IPS-15b (cell line): ENCODE measurements at regions not wholly inside any gene's neighbourhood (a gene's known extent, or its start where the extent isn't known, plus 50 kb on each side); places are given as distances from the start of the nearest gene placed in this dataset.

Experiments used
- H3K27me3 ChIP-seq: one replicate; pipeline ENCODE4 v1.6.1; 2013; ENCODE audit warnings: low read length; ENCODE audit not compliant: control insufficient read depth, insufficient read depth
- H3K36me3 ChIP-seq: one replicate; pipeline ENCODE4 v1.6.1; 2013; ENCODE audit warnings: low read length; ENCODE audit not compliant: control insufficient read depth, insufficient read depth
- H3K4me1 ChIP-seq: one replicate; pipeline ENCODE4 v1.6.1; 2013; ENCODE audit warnings: mild to moderate bottlenecking, low read length; ENCODE audit not compliant: control insufficient read depth, insufficient read depth
- H3K4me3 ChIP-seq: one replicate; pipeline ENCODE4 v1.5.1; 2013; ENCODE audit warnings: low read depth, low read length
- H3K9ac ChIP-seq: one replicate; pipeline ENCODE4 v1.6.1; 2013; ENCODE audit warnings: low read depth, mild to moderate bottlenecking, low read length
- H3K9me3 ChIP-seq: one replicate; pipeline ENCODE4 v1.6.1; 2013; ENCODE audit warnings: mild to moderate bottlenecking, low read length; ENCODE audit not compliant: control insufficient read depth, insufficient read depth

DNA sequence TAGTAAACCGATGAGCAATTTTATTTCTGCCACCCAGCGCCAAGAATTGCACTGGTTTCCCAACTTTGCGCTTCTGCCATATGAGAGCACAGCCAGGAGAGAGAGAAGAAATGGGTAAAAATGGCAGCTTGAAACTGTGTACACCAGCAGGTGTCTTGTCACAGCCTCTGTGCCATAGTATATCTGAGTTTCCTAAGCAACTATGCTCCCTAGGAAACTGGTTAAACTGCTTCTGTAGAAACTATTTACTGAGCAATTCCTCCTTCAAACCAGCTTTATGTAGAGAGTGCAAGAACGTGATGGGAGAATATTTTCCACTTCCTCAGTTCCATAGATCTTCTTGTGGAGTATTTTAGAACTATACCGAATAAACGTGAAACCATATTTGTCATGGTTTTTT is 1361.3 kb downstream of the PCDH9 start:
- no peaks in the 10 kb centered on the region for H3K36me3 ChIP-seq
- no peak overlapping the region for H3K4me3 ChIP-seq
- H3K27me3 ChIP-seq, result no peaks in the 10 kb centered on the region
- no peaks in the 10 kb centered on the region for H3K4me1 ChIP-seq
- no peak overlapping the region for H3K9ac ChIP-seq
- H3K9me3 ChIP-seq, result no peaks in the 10 kb centered on the region

DNA sequence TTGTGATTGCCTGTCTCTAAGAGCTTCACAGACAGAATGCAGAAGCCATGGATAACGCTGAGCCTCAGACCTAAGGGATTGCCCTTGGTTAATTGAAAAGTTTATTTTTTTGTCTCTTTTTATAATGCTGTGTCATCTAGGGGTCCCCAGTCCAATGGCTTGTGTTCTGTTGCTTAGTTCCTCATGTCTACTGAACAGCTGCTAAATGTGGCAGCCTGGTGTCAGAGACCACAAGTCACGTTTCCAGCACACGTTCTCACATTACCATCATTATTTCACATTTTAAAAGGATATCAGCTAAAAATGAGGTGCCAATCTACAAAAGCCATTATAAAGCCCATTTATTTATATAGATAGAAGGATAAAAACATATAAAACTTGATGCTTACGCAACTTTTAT is 1362.0 kb downstream of the PCDH9 start:
- no peaks in the 10 kb centered on the region for H3K27me3 ChIP-seq
- no peak overlapping the region for H3K9ac ChIP-seq
- H3K4me3 ChIP-seq, result no peak overlapping the region
- no peaks in the 10 kb centered on the region for H3K9me3 ChIP-seq
- no peaks in the 10 kb centered on the region for H3K36me3 ChIP-seq
- H3K4me1 ChIP-seq, result no peaks in the 10 kb centered on the region

DNA sequence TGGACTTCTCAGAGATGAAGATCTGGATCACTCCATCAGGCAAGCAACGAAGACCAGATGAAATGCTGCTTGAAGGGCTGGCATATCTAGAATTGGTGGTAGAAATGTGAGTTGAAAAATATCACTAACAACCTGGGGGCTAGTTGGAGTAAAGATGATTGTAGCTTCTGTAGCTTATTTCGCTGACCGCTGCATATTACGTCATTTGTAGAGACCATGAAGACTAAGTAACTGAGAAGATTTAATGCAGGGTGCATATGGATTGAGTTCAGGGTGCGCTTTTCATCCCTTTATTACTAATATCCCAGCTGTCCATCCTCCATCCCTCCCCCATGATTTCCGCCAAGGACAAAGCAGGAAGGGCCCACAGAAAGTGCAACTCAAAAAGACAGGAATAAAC is 1364.0 kb downstream of the PCDH9 start:
- no peaks in the 10 kb centered on the region for H3K4me1 ChIP-seq
- H3K36me3 ChIP-seq, result no peaks in the 10 kb centered on the region
- no peak overlapping the region for H3K4me3 ChIP-seq
- H3K27me3 ChIP-seq, result no peaks in the 10 kb centered on the region
- H3K9ac ChIP-seq, result no peak overlapping the region
- H3K9me3 ChIP-seq, result no peaks in the 10 kb centered on the region

DNA sequence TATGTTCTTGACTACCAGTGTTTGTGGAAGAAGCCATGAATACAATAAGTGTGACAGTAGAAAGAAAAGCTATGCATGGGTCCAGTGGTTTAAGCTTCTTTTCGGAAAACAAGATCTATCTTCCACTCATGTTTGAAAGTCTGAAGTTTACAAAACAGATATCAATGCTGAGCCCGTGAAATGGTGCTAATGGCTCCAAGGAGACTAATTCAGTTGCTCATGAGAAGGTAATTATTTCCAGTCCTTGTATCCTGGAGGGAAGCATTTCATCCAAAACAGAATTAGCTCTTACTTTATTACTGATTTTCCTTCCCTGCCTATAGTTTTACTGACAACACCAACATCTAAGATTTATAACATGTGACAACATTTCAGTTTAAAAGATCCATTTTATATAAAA is 1364.9 kb downstream of the PCDH9 start:
- no peaks in the 10 kb centered on the region for H3K27me3 ChIP-seq
- no peak overlapping the region for H3K9ac ChIP-seq
- no peak overlapping the region for H3K4me3 ChIP-seq
- H3K4me1 ChIP-seq, result no peaks in the 10 kb centered on the region
- H3K36me3 ChIP-seq, result no peaks in the 10 kb centered on the region
- no peaks in the 10 kb centered on the region for H3K9me3 ChIP-seq

DNA sequence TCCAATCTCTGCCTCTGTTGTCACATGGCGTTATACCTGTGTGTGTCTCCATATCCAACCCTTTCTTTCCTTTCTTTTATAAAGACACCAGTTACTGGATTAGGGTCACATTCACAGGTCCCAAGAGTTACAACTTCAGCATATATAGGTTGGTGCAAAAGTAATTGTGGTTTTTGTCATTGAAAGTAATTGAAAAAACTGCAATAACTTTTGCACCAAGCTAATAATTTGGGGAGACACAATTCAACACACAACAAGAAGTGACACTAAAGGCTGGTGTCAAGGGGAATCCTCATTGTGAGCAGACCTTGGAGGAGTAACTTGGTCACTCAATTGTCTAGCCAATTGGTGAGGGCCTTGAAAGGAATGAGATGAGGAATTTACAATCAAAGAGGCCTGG is 1366.1 kb downstream of the PCDH9 start:
- no peaks in the 10 kb centered on the region for H3K27me3 ChIP-seq
- H3K4me3 ChIP-seq, result no peak overlapping the region
- H3K9ac ChIP-seq, result no peak overlapping the region
- no peaks in the 10 kb centered on the region for H3K9me3 ChIP-seq
- H3K36me3 ChIP-seq, result no peaks in the 10 kb centered on the region
- H3K4me1 ChIP-seq, result no peaks in the 10 kb centered on the region

DNA sequence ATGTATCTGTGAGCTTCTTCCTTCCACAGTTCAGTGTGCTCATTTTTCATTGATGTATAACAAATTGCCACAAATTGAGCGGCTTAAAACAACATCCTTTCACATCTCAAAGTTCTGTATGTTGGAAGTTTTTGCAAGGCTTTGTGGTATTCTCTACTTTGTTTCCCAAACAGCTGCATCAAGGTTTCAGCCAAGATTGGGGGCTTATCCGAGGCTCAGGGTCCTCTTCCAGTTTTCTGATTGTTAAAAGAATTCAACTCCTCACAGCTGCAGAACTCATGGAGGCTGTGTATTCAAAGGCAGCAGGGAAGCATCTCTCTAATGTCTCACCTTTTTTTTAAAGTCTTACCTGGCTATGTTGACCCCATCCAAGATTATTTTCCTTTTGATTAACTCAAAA is 1369.8 kb downstream of the PCDH9 start:
- no peaks in the 10 kb centered on the region for H3K9me3 ChIP-seq

DNA sequence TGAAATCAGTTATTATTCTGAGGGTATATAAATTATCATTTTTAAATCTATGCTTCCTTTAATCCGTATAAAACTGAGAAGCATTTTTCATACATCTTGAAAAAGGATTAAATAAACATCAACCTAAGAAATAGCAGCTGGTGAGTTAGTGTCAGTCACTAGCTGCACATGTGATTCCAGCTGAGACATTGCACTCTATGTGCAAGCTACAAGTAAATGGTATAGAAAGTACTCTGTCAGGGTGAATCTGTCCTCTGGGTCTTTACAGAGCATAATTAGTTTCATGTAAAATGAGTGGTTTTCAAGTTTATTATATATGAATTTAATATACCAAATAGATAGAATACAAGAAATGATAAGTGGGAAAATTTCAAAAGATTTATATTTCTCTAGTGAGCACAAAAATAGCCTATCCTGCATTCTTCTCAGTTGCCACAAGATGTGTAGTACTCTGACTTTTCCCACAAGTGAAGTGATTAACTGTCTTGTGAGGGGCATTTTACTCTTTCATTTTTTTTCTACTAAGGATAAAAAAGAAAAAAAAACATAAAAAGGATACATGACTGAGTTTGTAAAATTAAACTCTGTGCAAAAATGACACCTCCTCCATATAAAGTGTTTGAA is 1372.1 kb downstream of the PCDH9 start:
- Histone ChIP-seq H3K9ac (no peak overlapping the region), H3K36me3 (no peaks in the 10 kb centered on the region), H3K9me3 (no peaks in the 10 kb centered on the region), H3K27me3 (no peaks in the 10 kb centered on the region), H3K4me3 (no peak overlapping the region), H3K4me1 (no peaks in the 10 kb centered on the region)

More for the DNA sequence above, 1369.8 kb downstream of the PCDH9 start:
- H3K4me1 ChIP-seq, result no peaks in the 10 kb centered on the region
- H3K27me3 ChIP-seq, result no peaks in the 10 kb centered on the region
- no peak overlapping the region for H3K4me3 ChIP-seq
- no peaks in the 10 kb centered on the region for H3K36me3 ChIP-seq
- H3K9ac ChIP-seq, result no peak overlapping the region

DNA sequence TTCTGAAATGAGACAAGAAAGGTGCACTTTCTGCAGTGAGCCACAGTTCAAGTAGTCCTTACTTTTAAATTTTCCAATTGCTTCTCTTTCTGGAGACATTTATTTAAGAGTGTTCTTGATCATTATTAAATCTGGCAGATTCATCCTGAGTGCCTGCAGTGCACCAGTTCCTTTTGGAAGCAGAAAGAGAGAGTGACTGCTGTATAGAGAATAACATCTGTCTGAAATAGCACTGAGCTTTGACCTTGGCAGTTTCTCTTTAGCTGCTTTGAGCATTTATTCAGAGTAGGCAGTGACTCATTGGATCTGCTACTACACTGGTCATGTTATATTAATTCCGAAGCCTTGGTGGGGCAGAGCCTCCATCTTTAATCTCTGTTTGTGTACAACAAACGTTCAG is 1373.7 kb downstream of the PCDH9 start:
- no peaks in the 10 kb centered on the region for H3K36me3 ChIP-seq
- no peak overlapping the region for H3K4me3 ChIP-seq
- H3K4me1 ChIP-seq, result no peaks in the 10 kb centered on the region
- H3K9ac ChIP-seq, result no peak overlapping the region
- no peaks in the 10 kb centered on the region for H3K27me3 ChIP-seq
- no peaks in the 10 kb centered on the region for H3K9me3 ChIP-seq

DNA sequence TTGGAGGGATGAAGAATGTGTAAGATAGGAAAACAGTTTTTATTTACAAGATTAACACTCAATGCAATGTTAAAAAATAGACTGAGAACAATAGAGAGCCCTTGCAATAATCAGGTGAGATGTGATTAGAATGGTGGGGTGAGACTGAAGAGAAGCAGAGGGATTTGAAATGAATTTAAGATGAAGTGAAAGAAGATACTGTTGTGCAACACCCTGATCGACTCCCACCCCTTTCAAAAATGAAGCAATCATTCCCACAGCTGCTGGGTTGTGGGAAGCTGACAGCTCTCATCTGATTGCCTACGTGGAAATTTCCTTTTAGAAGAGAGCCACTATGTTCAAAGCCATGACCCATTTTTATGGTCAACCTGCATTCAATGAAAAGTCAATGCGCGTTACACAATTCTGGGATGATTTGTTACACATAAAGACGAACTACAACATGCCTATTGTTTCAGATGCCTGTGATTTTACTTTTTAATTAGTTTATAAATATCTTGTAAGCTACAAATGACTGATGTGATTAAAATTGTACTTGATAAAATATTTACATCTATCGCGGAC is 1374.8 kb downstream of the PCDH9 start:
- Histone ChIP-seq H3K27me3 (no peaks in the 10 kb centered on the region), H3K4me1 (no peaks in the 10 kb centered on the region), H3K9me3 (no peaks in the 10 kb centered on the region), H3K4me3 (no peak overlapping the region), H3K36me3 (no peaks in the 10 kb centered on the region), H3K9ac (no peak overlapping the region)

DNA sequence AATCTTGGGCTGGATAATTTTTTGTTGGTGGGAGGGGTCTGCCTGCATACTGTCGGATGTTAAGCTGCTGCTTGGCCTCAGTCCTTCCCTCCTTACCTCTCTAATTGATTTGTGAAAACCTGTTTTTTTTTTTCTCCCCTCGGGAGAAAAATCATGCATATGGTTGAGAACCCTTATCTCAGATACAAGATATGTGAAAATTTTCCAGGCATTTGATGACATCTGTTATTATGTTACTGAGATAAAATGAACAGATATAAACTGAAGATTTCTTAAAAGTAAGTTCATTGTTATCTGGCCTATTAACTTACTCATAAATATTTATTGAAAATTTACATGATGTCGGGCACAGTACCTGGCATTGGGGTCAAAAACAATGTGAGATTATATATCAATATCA is 1375.7 kb downstream of the PCDH9 start:
- Histone ChIP-seq H3K4me1 (no peaks in the 10 kb centered on the region), H3K9me3 (no peaks in the 10 kb centered on the region), H3K9ac (no peak overlapping the region), H3K27me3 (no peaks in the 10 kb centered on the region), H3K36me3 (no peaks in the 10 kb centered on the region), H3K4me3 (no peak overlapping the region)

DNA sequence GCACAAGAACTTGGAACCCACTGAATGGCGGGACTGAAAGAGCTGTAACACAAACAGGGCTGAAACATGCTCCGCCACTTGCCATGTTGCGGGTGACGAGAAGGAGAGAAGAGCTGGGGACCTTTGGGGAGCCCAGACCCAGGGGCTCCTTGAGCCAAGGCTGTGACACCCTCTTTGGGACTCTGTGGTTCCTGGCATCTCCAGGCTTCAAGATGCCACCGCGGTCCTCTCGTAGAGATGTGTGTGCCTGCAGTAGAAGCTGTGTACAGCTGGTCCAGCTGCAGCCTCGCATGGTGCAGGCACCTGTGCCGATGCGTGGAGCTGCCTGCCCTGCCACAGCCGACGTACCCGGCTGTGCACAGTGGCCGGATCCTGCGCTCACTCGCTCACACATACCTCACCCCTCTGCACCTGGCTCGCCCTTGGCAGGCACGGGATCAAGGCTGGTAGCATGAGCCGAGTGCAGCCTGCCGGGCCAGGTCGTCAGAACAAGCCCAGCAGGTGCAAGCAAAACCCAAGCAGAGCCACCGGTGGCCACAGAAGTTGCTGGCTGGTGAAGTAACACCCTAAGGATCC is 1385.8 kb downstream of the PCDH9 start:
- no peak overlapping the region for H3K4me3 ChIP-seq
- H3K9ac ChIP-seq, result no peak overlapping the region

DNA sequence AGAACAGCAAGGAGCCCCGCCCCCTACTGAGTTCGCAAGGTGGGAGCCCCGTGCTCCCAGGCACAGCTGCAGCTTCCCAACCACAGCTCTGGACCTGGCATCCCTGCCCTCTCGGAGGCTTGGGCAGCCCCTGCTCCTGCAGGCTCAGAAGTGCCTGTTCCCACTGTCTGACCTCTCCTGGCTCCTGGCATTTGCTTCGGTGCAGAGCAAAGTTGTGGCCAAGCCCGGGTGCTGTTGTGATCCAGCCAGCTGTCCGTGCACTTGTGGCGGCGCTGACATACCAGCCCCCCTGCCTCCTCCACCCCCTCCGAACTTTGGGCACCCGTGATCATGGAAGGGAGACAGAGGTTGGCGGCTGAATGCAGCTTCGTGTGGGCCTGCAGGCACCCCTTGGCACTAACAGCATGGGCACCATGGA is 1386.8 kb downstream of the PCDH9 start:
- Histone ChIP-seq H3K4me3 (no peak overlapping the region), H3K4me1 (no peaks in the 10 kb centered on the region), H3K27me3 (no peaks in the 10 kb centered on the region), H3K9ac (no peak overlapping the region), H3K36me3 (no peaks in the 10 kb centered on the region), H3K9me3 (no peaks in the 10 kb centered on the region)

More for the DNA sequence above, 1385.8 kb downstream of the PCDH9 start:
- H3K27me3 ChIP-seq, result no peaks in the 10 kb centered on the region
- H3K4me1 ChIP-seq, result no peaks in the 10 kb centered on the region
- no peaks in the 10 kb centered on the region for H3K9me3 ChIP-seq
- no peaks in the 10 kb centered on the region for H3K36me3 ChIP-seq
